Chondrocyte (in vitro differentiated cells): ENCODE measurements at regions not wholly inside any gene's neighbourhood (a gene's known extent, or its start where the extent isn't known, plus 50 kb on each side); places are given as distances from the start of the nearest gene placed in this dataset.

Experiments used
- DNase-seq: peaks from one replicate; pipeline ENCODE4 v3.0.0; 2021; ENCODE audit warnings: mixed read lengths, low spot score
- H3K27ac Mint-ChIP-seq: one replicate; pipeline ENCODE4 v1.8.0; 2021; ENCODE audit warnings: mild to moderate bottlenecking, moderate library complexity, mixed read lengths; ENCODE audit not compliant: unreplicated experiment
- H3K27me3 Mint-ChIP-seq: 2 replicates; pipeline ENCODE4 v1.8.0; 2021; ENCODE audit warnings: low read depth, mixed read lengths
- H3K36me3 Mint-ChIP-seq: 2 replicates; pipeline ENCODE4 v1.8.0; 2021; ENCODE audit warnings: low read depth, mixed read lengths
- H3K4me1 Mint-ChIP-seq: 2 replicates; pipeline ENCODE4 v1.8.0; 2021; ENCODE audit warnings: low read depth, mild to moderate bottlenecking, mixed read lengths
- H3K4me3 Mint-ChIP-seq: one replicate; pipeline ENCODE4 v1.8.0; 2021; ENCODE audit warnings: mild to moderate bottlenecking, moderate library complexity, mixed read lengths; ENCODE audit not compliant: unreplicated experiment
- H3K9me3 Mint-ChIP-seq: 2 replicates; pipeline ENCODE4 v1.8.0; 2021; ENCODE audit warnings: low read depth, mixed read lengths
- CTCF ChIP-seq: fragments of 200-600 bp; sonication (generic); IDR thresholded peaks from 2 replicates; pipeline ENCODE4 v1.5.0; 2021; ENCODE audit warnings: antibody characterized with exemption, mild to moderate bottlenecking, moderate library complexity

- Mint-ChIP-seq H3K4me3 (no peak overlapping the region), H3K9me3 (peaks cover 4% of the 10 kb centered on the region), H3K36me3 (no peaks in the 10 kb centered on the region), H3K27me3 (no peaks in the 10 kb centered on the region), H3K4me1 (no peaks in the 10 kb centered on the region), H3K27ac (no peak overlapping the region)
- no peak for TF ChIP-seq CTCF
- no peak for DNase-seq
Observed at GRCh38 chr15:94008104-94009074, 223.0 kb upstream of the MCTP2 start.

- TF ChIP-seq CTCF, result no peak
- H3K27me3 Mint-ChIP-seq, result no peaks in the 10 kb centered on the region
- no peak overlapping the region for H3K27ac Mint-ChIP-seq
- H3K4me1 Mint-ChIP-seq, result peaks cover 17% of the 10 kb centered on the region
- peaks cover 4% of the 10 kb centered on the region for H3K9me3 Mint-ChIP-seq
- no peak overlapping the region for H3K4me3 Mint-ChIP-seq
- H3K36me3 Mint-ChIP-seq, result no peaks in the 10 kb centered on the region
- no peak for DNase-seq
Observed at GRCh38 chr15:94004697-94005096, 226.7 kb upstream of the MCTP2 start.

GRCh38 chr15:94002041-94002440, 229.3 kb upstream of the MCTP2 start:
- TF ChIP-seq CTCF, result no peak
- Mint-ChIP-seq H3K27ac (no peak overlapping the region), H3K27me3 (no peaks in the 10 kb centered on the region), H3K4me1 (peaks cover 17% of the 10 kb centered on the region), H3K9me3 (peaks cover 4% of the 10 kb centered on the region), H3K36me3 (no peaks in the 10 kb centered on the region), H3K4me3 (no peak overlapping the region)
- no peak for DNase-seq

- Mint-ChIP-seq H3K4me1 (peaks cover 17% of the 10 kb centered on the region), H3K9me3 (peaks cover 4% of the 10 kb centered on the region), H3K4me3 (no peak overlapping the region), H3K27ac (no peak overlapping the region), H3K27me3 (no peaks in the 10 kb centered on the region), H3K36me3 (no peaks in the 10 kb centered on the region)
- no peak for DNase-seq
- no peak for TF ChIP-seq CTCF
Observed at GRCh38 chr15:94001255-94001801, 230.0 kb upstream of the MCTP2 start.

- Mint-ChIP-seq H3K27me3 (no peaks in the 10 kb centered on the region), H3K4me1 (peaks cover 17% of the 10 kb centered on the region), H3K4me3 (no peak overlapping the region), H3K9me3 (peaks cover under 1% of the 10 kb centered on the region), H3K36me3 (no peaks in the 10 kb centered on the region), H3K27ac (no peak overlapping the region)
- DNase-seq, result no peak
- no peak for TF ChIP-seq CTCF
Observed at GRCh38 chr15:94000606-94001005, 230.8 kb upstream of the MCTP2 start.
